CD4-positive, alpha-beta T cell treated with Interleukin-15 for 4 hours (primary cell): ENCODE measurements at regions not wholly inside any gene's neighbourhood (a gene's known extent, or its start where the extent isn't known, plus 50 kb on each side); places are given as distances from the start of the nearest gene placed in this dataset.

Experiments used
- DNase-seq: peaks from one replicate; pipeline ENCODE4 v3.0.0-alpha.2; 2020; ENCODE audit warnings: low spot score

DNA sequence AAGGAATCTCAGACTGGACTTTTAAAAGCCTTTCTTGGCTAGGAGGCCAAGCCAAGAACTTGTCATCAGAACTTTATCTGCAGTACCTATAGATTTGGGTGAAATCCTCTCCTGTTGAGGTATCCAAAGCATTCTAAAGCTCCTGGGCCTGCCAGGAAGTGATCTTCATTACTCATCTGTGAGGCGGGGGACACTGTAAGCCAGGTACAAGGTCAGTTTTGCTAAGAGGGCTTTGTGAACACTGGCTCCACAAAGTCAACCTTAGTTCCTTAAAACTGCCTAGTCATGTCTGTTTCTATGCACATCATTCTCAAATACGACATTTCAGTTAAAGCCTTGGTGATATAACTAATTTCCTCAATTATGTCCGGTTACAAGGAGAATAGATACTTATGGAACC, 236.7 kb downstream of the PIK3R1 start:
- no peak for DNase-seq

DNA sequence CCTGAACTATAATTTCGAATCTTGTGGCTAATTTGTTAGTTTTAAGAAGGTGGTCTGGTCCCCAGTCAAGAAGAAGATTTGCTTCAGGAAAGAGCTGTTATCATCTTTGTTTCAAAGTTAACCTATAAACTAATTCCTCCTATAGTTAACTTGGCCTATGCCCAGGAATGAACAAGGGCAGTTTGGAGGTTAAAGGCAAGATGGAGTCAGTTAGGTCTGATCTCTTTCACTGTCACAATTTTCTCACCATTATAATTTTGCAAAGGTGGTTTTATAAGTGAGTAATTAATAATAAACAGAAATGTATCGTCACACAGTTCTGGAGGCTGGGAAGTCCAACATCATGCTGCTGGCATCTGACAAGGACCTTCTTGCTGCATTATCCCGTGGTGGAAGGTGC, 238.6 kb downstream of the PIK3R1 start:
- no peak for DNase-seq

DNA sequence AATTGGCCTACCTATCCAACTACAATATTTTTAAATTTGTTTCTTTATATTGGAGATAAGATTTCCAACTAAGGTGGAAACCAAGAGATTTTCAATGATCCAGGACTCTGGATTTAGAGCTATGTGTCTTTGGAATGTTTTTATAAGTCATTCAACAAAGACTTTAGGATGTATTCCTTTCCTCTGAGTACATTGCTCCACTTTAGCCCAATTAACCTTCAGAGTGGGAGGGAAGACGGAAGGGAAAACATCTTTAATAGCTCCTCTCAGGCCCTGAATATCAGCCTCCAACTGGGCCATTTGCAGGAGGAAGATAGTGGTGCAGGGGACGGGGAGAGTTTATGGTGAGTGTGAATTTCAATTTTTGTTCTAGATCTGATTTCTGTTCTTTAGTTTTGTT, 239.2 kb downstream of the PIK3R1 start:
- no peak for DNase-seq

DNA sequence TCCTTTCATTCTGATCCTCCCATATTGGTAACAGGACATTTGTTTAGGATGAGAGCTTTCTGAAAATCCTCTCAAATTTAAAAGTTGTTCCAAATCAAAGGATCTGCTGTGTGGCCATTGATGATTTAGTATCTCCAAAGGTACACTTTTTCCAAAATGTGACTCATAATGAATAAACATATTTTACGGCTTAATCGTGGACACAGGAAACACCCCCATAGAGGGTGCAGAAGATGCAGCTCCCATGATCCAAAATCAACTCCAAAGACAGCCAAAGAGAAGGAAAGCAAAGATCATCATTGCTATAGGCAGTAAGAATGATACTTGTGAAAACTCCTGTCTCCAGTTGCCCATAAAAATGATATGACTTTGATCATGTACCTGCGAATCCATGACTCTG, 239.7 kb downstream of the PIK3R1 start:
- no peak for DNase-seq

DNA sequence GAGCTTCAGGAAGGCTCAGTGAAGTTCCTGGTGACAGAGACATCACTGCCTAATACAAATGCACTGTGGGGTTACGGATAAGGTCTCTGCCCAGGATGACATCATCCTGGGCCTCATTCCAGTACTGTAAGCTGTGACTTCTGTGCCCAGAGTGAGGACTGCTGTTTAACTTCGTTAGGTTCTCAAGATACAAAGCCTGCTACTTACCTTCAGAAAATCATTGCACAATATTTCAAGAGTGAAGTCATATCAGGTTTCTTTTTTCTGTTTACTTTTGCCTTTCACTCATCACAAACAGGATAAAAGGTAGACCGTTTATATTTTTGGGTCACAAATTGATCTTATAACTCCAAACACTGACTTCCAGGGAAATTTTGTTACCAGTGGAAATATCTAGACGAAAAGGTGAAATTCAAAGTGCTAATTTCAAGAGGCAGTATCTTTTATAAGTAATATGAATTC, 241.2 kb downstream of the PIK3R1 start:
- DNase-seq, result no peak

DNA sequence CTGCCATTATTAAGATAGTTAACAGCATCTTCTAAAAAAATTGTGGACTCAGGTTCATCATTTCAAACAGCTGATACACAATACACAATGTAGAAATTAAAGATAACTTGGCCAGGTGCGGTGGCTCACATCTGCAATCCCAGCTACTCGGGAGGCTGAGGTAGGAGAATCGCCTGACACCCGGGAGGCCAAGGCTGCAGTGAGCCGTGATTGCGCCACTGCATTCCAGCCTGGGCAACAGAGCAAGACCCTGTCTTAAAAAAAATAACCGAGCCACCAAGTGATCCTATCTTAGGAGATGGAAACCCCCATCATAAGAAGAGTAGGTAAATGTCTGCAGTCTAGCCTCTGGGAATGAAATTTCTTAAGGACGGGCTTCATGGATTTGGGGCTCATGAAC, 241.7 kb downstream of the PIK3R1 start:
- DNase-seq, result no peak

- DNase-seq, result peak; percentile 17
Observed at GRCh38 chr5:68458416-68459021, 243.0 kb downstream of the PIK3R1 start.

GRCh38 chr5:68459093-68459809, 243.7 kb downstream of the PIK3R1 start:
- no peak for DNase-seq

- no peak for DNase-seq
Observed at GRCh38 chr5:68459810-68460139, 244.2 kb downstream of the PIK3R1 start.

GRCh38 chr5:68460147-68460798, 244.7 kb downstream of the PIK3R1 start:
- peak; percentile 73 for DNase-seq

GRCh38 chr5:68463606-68464005, 248.1 kb downstream of the PIK3R1 start:
- DNase-seq, result no peak

- peak; percentile 40 for DNase-seq
Observed at GRCh38 chr5:68464424-68464823, 248.9 kb downstream of the PIK3R1 start.

- DNase-seq, result no peak
Observed at GRCh38 chr5:68465133-68465532, 249.6 kb downstream of the PIK3R1 start.

DNA sequence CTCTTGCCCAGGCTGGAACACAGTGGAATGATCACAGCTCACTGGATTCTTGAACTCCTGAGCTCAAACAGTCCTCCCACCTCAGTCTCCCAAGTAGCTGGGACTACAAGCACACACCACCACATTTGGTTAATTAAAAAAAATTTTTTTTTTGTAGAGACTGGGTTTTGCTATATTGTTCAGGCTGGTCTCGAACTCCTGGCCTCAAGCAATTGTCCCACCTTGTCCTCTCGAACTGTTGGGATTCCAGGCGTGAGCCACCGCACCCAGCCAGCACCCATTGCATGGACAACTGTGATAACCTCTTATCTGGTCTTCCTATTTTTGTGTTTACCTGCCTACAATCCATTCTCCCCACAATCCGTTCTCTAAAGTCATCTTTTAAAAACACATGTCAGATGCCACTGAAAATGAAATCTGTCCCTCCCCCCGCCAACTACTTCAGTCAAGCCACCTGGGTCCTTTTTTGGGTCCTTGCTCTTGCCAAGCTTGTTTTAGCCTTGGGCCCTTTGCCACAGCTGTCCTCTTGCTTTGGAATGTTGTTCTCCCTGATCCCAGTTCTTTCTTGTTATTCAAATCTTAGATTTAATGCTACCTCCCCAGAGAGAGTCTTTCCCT, 250.5 kb downstream of the PIK3R1 start:
- DNase-seq, result no peak

DNA sequence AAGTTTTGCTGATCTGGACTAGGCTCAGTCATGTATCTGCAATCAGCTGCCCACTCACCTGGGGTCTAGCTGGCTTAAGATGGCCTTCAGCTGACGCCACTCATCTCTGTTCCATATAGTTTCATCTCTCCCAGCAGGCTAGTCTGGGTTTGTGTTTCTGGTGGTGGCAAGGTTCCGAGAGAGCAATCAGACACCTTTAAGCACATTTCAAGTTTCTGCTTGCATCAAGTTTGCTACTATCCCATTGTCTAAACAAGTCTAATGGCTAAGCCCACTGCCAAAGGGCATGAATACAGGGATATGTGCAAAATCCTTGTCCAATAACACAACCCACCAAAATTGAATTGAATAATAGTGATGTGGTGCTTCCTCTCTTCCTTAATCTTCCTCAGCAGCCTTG, 251.7 kb downstream of the PIK3R1 start:
- no peak for DNase-seq

GRCh38 chr5:68467794-68468193, 252.2 kb downstream of the PIK3R1 start:
- no peak for DNase-seq

GRCh38 chr5:68468322-68468721, 252.8 kb downstream of the PIK3R1 start:
- DNase-seq, result no peak

DNA sequence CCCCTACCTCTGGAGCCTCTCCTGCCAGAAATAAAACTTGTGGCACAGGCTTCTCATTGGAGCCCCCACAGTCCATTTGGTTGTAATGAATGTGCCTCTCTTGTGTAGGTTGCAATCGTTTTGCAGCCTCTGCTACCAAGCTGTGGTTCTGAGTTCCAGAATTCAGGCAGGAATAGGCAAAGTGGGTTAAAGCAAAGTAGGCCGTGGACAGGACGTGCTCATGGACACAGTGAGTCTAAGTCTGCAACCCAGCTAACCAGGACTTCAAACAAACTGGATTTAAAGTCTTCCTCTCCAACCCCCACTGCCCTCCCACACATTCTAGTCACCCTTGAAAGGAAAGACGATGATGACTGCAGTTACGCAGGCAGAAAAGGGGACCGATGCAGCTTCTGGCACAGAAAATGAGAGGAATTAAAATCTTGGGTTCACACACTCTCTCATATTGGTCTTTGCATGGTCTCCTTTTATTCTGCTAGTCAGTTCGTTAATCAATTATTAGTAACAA, 260.0 kb downstream of the PIK3R1 start:
- DNase-seq, result no peak

DNA sequence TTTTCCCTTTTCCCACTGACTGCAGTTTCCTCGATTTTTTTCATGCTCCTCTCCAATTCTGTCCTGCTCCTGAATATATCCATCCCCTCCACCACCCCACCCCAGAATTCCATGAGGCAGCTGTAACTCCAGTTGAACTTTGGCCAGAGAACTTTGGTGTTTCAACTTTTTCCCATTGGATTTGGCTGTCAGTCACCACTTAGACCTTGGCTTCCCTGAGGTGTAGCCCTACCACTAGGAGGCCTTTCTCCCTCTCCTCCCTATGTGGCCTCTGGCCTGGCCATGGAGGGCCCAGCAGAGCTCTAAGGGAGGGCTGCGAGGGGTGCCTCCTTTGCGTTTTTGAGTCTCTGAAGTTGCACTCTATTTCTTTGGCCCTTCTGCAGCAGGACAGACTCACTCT, 261.3 kb downstream of the PIK3R1 start:
- DNase-seq, result no peak

DNA sequence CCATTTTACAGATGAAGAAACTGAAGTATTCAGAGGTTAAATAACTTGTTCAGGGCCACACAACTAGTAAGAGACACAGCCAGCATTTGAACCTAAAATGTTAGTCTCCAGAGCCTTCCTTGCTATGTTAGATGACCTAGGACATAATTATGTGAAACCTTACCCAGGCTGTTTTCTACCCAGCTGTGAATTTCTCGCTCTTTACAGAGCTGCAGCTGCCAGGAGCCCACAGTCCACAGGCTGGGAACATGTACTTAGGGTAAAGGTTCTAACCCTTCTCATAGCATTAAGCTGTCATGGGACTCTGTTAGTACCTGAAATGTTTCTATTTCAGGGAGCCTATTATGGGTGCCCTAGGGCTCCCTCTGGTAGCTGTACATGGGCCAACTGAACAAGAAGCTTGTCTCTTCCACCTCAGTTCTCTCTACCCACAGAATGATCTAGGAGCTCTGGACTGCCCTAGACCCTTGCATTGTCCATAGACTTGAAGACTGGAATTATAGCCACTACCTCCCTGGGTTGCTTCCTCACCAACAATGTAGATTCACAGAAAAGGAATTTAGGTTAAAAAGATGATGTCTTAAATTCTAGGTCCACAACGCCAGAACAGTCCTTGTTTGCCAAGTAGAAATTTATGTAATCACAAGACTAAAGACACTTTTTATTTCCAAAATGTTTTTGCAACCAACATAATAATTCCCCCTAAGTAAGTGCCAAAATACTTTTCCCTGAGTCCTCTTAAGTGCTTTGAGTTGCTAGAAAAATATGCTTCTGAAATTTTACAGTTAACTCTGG, 262.9 kb downstream of the PIK3R1 start:
- no peak for DNase-seq

DNA sequence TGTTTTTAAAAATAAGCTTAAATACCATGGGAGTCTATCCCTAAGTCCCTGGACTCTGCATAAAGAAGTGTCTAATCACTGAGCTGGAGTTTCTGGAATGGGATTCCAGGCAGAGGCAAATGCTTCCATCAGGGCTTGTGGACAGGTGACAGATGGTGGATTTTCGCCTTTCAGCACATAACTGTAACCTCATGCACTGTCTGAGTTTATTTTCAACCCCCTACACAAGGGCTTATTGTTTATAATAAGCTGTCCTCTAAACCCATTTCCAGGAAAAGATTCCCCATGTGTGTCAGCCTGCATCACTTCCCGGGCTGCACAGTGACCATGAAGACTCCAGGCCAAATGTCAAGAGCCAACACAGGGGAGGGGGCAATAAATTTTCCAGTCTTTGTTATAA, 264.0 kb downstream of the PIK3R1 start:
- no peak for DNase-seq

DNA sequence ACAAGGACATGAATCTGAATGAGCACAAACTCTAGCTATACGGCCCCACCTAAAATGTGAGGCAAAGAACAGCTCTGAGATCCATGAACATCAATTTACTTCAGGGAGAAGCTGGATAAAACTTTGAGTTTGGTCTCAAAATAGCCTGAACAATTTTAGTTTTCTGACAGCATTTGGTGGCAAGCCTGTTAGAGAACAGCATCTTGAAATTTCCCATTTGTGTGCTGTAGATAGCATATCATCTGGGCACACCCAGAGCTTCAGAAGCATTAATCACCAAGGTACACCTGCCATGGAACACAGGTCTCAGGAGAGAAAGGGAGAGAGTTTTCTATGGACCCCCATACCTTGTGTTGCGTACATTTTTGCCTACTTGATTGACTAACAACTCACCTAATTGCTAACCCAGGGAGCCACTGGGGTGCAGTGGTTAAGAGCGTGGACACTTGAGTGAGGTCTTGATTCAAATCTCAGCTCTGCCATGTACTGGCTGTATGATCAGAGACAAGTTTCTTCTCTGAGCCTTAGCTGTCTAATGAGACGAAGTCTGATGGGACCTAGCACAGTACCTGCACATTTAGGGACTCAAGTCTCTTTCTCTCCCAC, 264.9 kb downstream of the PIK3R1 start:
- DNase-seq, result no peak
